ENCODE measurements at regions not wholly inside any gene's neighbourhood (a gene's known extent, or its start where the extent isn't known, plus 50 kb on each side); places are given as distances from the start of the nearest gene placed in this dataset.
"Not testable (repeated sequence)": the region's sequence is repeated elsewhere in the genome, so short reads cannot be mapped to it uniquely, and the experiment has no call there.

DNA sequence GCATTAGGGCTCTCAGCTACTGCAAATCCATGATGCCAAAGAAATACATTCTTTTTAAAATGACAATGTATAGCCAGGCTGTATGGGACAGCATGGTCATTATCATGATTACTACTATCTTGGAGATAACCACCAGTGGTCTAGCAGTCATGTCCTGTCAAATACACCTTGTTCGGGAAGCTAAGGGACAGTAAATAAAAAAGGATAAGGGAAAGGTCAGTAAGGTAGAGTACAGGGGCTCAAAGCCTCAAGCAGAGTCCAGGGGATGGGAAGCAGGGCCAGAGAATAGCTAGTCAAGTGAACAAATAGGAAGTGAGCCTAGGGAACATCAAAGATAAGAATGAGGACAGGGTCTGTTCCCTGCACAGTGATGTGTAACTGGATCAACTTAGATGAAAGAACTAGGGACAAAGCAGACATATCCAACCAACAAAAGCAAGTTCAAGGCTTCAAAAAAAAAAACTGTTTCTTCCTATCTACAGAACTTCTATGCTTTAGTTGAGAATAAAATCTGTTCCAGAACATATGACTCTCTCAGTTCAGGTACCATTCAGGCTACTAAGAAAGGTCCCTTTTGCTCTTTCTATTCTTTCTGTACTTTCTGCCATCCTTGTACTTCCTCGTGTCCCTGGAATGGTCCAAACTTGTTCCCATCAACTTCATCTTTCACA lies 62.9 kb upstream of the EHBP1 start:
- Histone ChIP-seq H3K27ac (peak overlapping the region; percentile 58 to 75), H3K9me3 (no peaks in the 10 kb centered on the region), H3K4me1 (peaks cover 0 to 5% of the 10 kb centered on the region in 2 donors), H3K4me3 (no peak overlapping the region), H3K36me3 (no peaks in the 10 kb centered on the region), H3K27me3 (no peaks in the 10 kb centered on the region)
- intact Hi-C loops (cut with DNase I; ENCODE audit: low total_unique reads) = no loop called here
- DNase-seq = no peak
- TF ChIP-seq, protein P1, sequence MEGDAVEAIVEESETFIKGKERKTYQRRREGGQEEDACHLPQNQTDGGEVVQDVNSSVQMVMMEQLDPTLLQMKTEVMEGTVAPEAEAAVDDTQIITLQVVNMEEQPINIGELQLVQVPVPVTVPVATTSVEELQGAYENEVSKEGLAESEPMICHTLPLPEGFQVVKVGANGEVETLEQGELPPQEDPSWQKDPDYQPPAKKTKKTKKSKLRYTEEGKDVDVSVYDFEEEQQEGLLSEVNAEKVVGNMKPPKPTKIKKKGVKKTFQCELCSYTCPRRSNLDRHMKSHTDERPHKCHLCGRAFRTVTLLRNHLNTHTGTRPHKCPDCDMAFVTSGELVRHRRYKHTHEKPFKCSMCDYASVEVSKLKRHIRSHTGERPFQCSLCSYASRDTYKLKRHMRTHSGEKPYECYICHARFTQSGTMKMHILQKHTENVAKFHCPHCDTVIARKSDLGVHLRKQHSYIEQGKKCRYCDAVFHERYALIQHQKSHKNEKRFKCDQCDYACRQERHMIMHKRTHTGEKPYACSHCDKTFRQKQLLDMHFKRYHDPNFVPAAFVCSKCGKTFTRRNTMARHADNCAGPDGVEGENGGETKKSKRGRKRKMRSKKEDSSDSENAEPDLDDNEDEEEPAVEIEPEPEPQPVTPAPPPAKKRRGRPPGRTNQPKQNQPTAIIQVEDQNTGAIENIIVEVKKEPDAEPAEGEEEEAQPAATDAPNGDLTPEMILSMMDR (IDR thresholded peaks at IDR 0.05) = no peak
- TF ChIP-seq POLR2A (IDR thresholded peaks at IDR 0.05) = no peak

DNA sequence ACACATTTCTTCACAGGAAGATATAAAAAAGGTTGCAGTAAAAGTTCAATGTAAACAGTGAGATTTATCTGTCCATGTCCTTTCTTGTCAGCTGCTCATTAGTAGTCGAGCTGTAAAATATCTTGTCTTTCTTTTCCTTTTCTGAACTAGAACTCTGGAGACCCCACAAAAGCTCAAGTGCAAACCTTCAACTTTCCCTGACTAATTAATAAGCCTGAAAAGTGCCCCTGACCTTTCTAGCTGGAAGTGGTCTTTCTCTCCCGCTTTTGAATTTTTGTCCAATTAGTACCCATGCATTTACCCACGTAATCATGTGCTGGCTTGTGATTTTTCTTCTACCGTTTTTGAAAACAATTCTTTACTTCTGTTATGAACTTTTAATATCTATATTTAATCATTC lies 63.6 kb upstream of the EHBP1 start:
- H3K27ac ChIP-seq = peak overlapping the region; percentile 58 to 75
- no peaks in the 10 kb centered on the region for H3K36me3 ChIP-seq
- peaks cover 0 to 5% of the 10 kb centered on the region in 2 donors for H3K4me1 ChIP-seq
- DNase-seq = no peak
- H3K9me3 ChIP-seq = no peaks in the 10 kb centered on the region
- intact Hi-C loops (cut with DNase I; ENCODE audit: low total_unique reads) = no loop called here
- no peaks in the 10 kb centered on the region for H3K27me3 ChIP-seq
- H3K4me3 ChIP-seq = no peak overlapping the region
- no peak for TF ChIP-seq POLR2A (IDR thresholded peaks at IDR 0.05)
- TF ChIP-seq, protein P1 (IDR thresholded peaks at IDR 0.05) = no peak

DNA sequence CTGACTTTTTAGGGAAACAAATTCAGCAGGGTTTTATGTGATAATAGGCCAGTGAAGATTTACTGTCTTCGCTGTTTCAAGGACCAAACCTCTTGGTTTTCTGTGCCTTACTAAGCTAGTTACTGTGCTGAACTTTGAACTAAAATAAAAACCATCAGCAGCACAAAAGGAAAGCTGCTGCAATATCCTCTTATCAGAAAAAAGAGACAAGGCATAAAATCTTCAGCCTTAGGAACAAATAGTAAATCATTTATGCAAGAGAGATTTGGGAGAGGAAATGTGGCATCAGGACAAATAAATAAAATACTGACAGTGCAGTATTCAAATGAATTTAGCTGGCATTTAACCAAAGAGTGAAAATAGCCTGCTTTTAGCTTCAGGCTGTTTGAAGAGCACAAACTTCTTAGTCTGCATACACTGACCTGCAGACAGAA lies 64.1 kb upstream of the EHBP1 start:
- H3K27ac ChIP-seq = peak overlapping the region; percentile 58 to 75
- H3K4me3 ChIP-seq = no peak overlapping the region
- TF ChIP-seq POLR2A (IDR thresholded peaks at IDR 0.05) = no peak
- TF ChIP-seq, protein P1 (IDR thresholded peaks at IDR 0.05) = no peak

DNA sequence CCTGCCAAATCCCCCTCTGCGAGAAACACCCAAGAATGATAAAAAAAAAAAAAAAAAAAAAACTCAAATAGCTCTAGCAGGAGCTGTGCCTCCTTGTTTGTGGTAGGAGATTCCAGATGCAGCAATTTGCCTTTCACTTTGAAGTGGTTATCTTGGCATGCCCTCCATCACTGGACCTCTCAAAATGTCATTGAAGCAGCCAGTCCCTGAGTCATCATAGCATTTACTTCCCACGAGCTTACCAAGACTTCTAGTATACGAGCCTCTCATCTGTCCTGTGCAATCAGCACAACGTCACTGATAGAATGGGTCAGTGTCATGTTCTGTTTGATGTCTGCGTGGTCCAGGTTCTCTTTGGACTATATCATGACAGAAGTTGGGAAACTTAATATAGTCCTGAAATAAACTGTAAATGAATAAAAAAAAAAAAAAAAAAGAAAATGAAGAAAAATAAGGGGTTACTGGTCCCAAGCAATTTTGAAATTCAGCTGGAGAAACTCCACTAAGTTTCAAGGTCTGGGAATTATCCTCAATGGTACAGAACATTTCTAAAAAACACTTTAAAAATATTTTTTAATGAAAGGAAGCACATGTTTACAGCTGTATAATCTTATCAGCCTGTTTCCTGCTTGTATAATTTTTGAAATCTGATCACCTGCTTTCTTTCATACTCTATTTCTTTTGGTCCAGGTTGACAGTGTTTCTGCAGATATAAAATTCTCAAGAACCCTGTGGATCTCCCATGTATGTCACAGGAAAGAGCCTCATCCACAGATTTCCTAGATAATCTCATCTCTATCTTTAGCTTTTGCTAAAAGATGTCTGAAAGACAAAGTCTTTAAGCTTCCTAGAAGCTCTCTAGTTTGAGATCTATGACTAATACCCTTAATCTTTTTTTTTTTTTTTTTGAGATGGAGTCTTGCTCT lies 74.1 kb upstream of the EHBP1 start:
- no peaks in the 10 kb centered on the region for H3K4me1 ChIP-seq
- H3K4me3 ChIP-seq = no peak overlapping the region
- DNase-seq = no peak
- no peaks in the 10 kb centered on the region for H3K9me3 ChIP-seq
- H3K27ac ChIP-seq = no peak overlapping the region
- no peaks in the 10 kb centered on the region for H3K36me3 ChIP-seq
- H3K27me3 ChIP-seq = no peaks in the 10 kb centered on the region
- TF ChIP-seq, protein P1 (IDR thresholded peaks at IDR 0.05) = no peak
- TF ChIP-seq POLR2A (IDR thresholded peaks at IDR 0.05) = no peak
- intact Hi-C loops (cut with DNase I; ENCODE audit: low total_unique reads) = no loop called here

More for the DNA sequence above, 64.1 kb upstream of the EHBP1 start:
- intact Hi-C loops (cut with DNase I; ENCODE audit: low total_unique reads) = no loop called here
- Histone ChIP-seq H3K27me3 (no peaks in the 10 kb centered on the region), H3K9me3 (no peaks in the 10 kb centered on the region), H3K36me3 (no peaks in the 10 kb centered on the region), H3K4me1 (peaks cover 0 to 5% of the 10 kb centered on the region in 2 donors)
- no peak for DNase-seq

DNA sequence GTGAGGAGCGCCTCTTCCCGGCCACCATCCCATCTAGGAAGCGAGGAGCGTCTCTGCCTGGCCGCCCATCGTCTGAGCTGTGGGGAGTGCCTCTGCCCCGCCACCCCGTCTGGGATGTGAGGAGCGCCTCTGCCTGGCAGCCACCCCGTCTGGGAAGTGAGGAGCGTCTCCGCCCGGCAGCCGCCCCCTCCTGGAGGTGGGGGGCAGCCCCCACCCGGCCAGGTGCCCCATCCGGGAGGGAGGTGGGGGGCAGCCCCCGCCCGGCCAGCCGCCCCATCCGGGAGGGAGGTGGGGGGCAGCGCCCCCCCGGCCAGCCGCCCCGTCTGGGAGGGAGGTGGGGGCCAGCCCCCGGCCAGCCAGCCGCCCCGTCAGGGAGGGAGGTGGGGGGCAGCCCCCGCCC lies 75.3 kb upstream of the EHBP1 start:
- DNase-seq; H3K27ac ChIP-seq; H3K4me3 ChIP-seq; H3K36me3 ChIP-seq; H3K4me1 ChIP-seq; H3K9me3 ChIP-seq; intact Hi-C loops (cut with DNase I; ENCODE audit: low total_unique reads); H3K27me3 ChIP-seq: not testable (repeated sequence)

DNA sequence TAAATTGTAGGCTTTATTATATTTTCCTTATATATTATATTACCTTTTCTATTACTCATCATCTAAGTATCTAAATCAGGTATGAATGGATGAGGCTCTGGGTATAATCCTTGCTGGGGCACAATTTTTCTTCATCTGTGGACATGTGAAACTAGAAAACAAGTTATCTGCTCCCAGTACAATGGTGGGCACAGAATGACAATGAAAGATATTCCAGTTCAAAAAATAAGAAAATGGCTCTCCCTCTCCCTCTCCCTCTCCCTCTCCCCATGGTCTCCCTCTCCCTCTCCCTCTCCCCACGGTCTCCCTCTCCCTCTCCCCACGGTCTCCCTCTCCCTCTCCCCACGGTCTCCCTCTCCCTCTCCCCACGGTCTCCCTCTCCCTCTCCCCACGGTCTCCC lies 76.2 kb upstream of the EHBP1 start:
- H3K4me1 ChIP-seq; H3K36me3 ChIP-seq; H3K27me3 ChIP-seq; H3K27ac ChIP-seq; H3K4me3 ChIP-seq; H3K9me3 ChIP-seq; DNase-seq; intact Hi-C loops (cut with DNase I; ENCODE audit: low total_unique reads): not testable (repeated sequence)

Data from uterus (tissue), 3 donors.